ENCODE measurements at regions not wholly inside any gene's neighbourhood (a gene's known extent, or its start where the extent isn't known, plus 50 kb on each side); places are given as distances from the start of the nearest gene placed in this dataset.

- no peak for ATAC-seq
- Histone ChIP-seq H3K27ac (peak overlapping the region in 11 of 12 donors; percentile 71 to 92 (median 79)), H3K4me1 (peaks cover 16 to 94% (median 75%) of the 10 kb centered on the region in 12 donors), H3K4me3 (no peak overlapping the region), H3K36me3 (peaks cover 0 to 4% (median 0%) of the 10 kb centered on the region in 9 donors), H3K27me3 (no peaks in the 10 kb centered on the region), H3K9me3 (no peaks in the 10 kb centered on the region)
- WGBS, 4 donors = 82 to 87% (median 83%) methylated on average over 20 to 22 of the region's 22 CpGs
- intact Hi-C loops (cut with DNase I) = loop anchor here in 2 of 10 donors (5.0 kb wide), 2 partner anchors 48 to 83 kb away; no protein-coding TSS in a partner anchor
- TF ChIP-seq POLR2A (IDR thresholded peaks at IDR 0.05) = no peak
- TF ChIP-seq, protein P1, sequence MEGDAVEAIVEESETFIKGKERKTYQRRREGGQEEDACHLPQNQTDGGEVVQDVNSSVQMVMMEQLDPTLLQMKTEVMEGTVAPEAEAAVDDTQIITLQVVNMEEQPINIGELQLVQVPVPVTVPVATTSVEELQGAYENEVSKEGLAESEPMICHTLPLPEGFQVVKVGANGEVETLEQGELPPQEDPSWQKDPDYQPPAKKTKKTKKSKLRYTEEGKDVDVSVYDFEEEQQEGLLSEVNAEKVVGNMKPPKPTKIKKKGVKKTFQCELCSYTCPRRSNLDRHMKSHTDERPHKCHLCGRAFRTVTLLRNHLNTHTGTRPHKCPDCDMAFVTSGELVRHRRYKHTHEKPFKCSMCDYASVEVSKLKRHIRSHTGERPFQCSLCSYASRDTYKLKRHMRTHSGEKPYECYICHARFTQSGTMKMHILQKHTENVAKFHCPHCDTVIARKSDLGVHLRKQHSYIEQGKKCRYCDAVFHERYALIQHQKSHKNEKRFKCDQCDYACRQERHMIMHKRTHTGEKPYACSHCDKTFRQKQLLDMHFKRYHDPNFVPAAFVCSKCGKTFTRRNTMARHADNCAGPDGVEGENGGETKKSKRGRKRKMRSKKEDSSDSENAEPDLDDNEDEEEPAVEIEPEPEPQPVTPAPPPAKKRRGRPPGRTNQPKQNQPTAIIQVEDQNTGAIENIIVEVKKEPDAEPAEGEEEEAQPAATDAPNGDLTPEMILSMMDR (IDR thresholded peaks at IDR 0.05) = no peak
- DNase-seq = no peak
Measured at GRCh38 chr12:124505001-124505818, 62.2 kb downstream of the NCOR2 start.

GRCh38 chr12:124504273-124505000 is 63.0 kb downstream of the NCOR2 start:
- Histone ChIP-seq H3K4me3 (no peak overlapping the region), H3K27me3 (no peaks in the 10 kb centered on the region), H3K9me3 (no peaks in the 10 kb centered on the region), H3K27ac (peak overlapping the region in 4 of 12 donors; percentile 8 to 88 (median 64)), H3K36me3 (peaks cover 0 to 4% (median 0%) of the 10 kb centered on the region in 9 donors), H3K4me1 (peaks cover 13 to 94% (median 75%) of the 10 kb centered on the region in 12 donors)
- DNase-seq (peak in 1 of 5 donors; percentile 48), ATAC-seq (no peak)
- intact Hi-C loops (cut with DNase I) = loop anchor here in 1 of 10 donors (5.0 kb wide), 1 partner anchor 253 kb away; no protein-coding TSS in a partner anchor
- WGBS, 4 donors = 76 to 82% (median 80%) methylated on average over 14 of the region's 14 CpGs
- TF ChIP-seq, protein P1 (IDR thresholded peaks at IDR 0.05) = no peak
- no peak for TF ChIP-seq POLR2A (IDR thresholded peaks at IDR 0.05)

GRCh38 chr12:124503305-124503704 is 64.1 kb downstream of the NCOR2 start:
- TF ChIP-seq, protein P1 (IDR thresholded peaks at IDR 0.05) = no peak
- no peak for TF ChIP-seq POLR2A (IDR thresholded peaks at IDR 0.05)
- Histone ChIP-seq H3K9me3 (no peaks in the 10 kb centered on the region), H3K27ac (no peak overlapping the region), H3K27me3 (no peaks in the 10 kb centered on the region), H3K36me3 (peaks cover 0 to 4% (median 0%) of the 10 kb centered on the region in 9 donors), H3K4me3 (no peak overlapping the region), H3K4me1 (peaks cover 11 to 94% (median 75%) of the 10 kb centered on the region in 12 donors)
- DNase-seq (no peak), ATAC-seq (no peak)
- intact Hi-C loops (cut with DNase I) = loop anchor here in 1 of 10 donors (5.0 kb wide), 1 partner anchor 254 kb away; no protein-coding TSS in a partner anchor
- 81 to 97% (median 88%) methylated on average over 9 of the region's 9 CpGs for WGBS, 4 donors

DNA sequence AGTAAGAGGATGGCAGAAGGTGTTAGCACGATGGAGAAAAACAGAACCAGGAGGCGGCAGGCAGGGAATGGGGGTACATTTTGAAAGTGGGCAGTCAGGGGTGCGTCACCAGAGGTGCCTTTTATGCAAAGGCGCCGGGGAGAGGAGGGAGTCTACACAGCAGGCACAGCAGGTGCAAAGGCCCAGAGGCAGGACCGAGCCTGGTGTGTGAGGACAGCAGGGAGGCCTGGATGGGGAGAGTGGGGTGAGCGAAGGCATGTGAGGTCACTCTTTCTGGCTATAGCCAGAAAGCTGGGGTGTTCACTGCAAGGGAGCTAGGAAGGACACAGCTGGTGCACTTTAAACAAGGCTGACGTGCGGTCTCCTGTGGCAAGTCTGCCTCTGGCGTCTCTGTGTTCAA is 65.0 kb downstream of the NCOR2 start:
- no peak for ATAC-seq
- intact Hi-C loops (cut with DNase I) = loop anchor here in 1 of 10 donors (5.0 kb wide), 1 partner anchor 255 kb away; no protein-coding TSS in a partner anchor
- Histone ChIP-seq H3K4me1 (peaks cover 18 to 94% (median 75%) of the 10 kb centered on the region in 12 donors), H3K27ac (peak overlapping the region in 2 of 12 donors; percentile 25 to 27), H3K4me3 (no peak overlapping the region), H3K36me3 (peaks cover 0 to 4% (median 0%) of the 10 kb centered on the region in 9 donors), H3K9me3 (no peaks in the 10 kb centered on the region), H3K27me3 (no peaks in the 10 kb centered on the region)
- no peak for TF ChIP-seq POLR2A (IDR thresholded peaks at IDR 0.05)
- TF ChIP-seq, protein P1 (IDR thresholded peaks at IDR 0.05) = no peak
- 84 to 93% (median 92%) methylated on average over 10 of the region's 10 CpGs for WGBS, 4 donors
- DNase-seq = peak in 1 of 5 donors; percentile 56
